ENCODE measurements at regions not wholly inside any gene's neighbourhood (a gene's known extent, or its start where the extent isn't known, plus 50 kb on each side); places are given as distances from the start of the nearest gene placed in this dataset.

DNA sequence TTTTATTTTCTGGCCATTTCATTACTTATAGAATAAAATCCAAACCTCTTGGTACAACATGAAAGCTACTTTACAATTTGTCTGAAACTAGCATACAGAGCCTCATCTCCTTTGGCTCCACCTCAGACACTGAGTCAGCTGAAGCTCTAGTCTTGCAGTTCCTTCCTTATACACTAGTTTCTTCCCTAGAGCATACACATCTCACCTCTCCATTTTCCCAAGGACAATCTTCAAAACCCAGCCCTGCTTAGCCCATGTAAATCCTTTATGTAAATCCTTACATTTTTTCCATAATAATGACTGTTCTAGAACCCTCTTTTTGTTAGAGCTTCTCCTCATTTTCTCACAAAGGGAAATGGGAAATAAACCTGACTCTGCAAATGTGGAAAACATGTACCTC, 463.4 kb downstream of the SLC16A7 start:
- Histone ChIP-seq H3K27me3 (no peaks in the 10 kb centered on the region), H3K79me2 (no peaks in the 10 kb centered on the region), H2AFZ (no peak overlapping the region), H4K20me1 (ENCODE audit: insufficient read depth, poor library complexity, severe bottlenecking) (no peaks in the 10 kb centered on the region), H3K4me3 (no peak overlapping the region), H3K27ac (no peak overlapping the region), H3K4me2 (no peak overlapping the region), H3K9me2 (replicated peaks; ENCODE audit: insufficient read depth) (no peaks in the 10 kb centered on the region), H3K9me3 (ENCODE audit: low read depth) (no peaks in the 10 kb centered on the region), H3K36me3 (replicated peaks; ENCODE audit: insufficient read depth, low read depth) (no peaks in the 10 kb centered on the region), H3K4me1 (ENCODE audit: insufficient read depth) (no peaks in the 10 kb centered on the region)
- TF ChIP-seq, protein P1, sequence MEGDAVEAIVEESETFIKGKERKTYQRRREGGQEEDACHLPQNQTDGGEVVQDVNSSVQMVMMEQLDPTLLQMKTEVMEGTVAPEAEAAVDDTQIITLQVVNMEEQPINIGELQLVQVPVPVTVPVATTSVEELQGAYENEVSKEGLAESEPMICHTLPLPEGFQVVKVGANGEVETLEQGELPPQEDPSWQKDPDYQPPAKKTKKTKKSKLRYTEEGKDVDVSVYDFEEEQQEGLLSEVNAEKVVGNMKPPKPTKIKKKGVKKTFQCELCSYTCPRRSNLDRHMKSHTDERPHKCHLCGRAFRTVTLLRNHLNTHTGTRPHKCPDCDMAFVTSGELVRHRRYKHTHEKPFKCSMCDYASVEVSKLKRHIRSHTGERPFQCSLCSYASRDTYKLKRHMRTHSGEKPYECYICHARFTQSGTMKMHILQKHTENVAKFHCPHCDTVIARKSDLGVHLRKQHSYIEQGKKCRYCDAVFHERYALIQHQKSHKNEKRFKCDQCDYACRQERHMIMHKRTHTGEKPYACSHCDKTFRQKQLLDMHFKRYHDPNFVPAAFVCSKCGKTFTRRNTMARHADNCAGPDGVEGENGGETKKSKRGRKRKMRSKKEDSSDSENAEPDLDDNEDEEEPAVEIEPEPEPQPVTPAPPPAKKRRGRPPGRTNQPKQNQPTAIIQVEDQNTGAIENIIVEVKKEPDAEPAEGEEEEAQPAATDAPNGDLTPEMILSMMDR (IDR thresholded peaks at IDR 0.05; ENCODE audit: poor library complexity) = no peak
- TF ChIP-seq EZH2phosphoT487 (IDR thresholded peaks at IDR 0.05; ENCODE audit: low read depth, severe bottlenecking, unreplicated experiment) (no peak), EZH2 (IDR thresholded peaks at IDR 0.05; ENCODE audit: borderline replicate concordance) (no peak)
- DNase-seq (ENCODE audit: low spot score) = no peak

DNA sequence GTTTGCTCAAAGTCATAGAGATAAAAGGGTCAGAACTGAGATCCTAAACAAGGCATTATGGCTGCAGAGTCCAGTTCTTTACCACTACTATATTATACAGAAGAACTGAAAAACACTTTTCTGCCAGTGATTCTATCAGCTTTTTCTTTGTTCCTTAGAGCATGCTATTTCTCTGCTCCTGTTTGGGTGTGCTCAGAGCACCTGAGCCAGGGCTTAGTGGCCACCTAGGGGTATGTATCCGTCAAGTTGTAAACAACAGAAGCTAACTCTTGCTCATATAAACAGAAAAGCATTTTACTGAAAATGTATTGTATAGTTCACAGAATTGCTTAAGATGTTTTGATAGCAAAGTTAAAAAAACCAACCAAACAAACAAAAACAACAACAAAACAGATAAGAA, 470.8 kb downstream of the SLC16A7 start:
- Histone ChIP-seq H3K9me3 (ENCODE audit: low read depth) (no peaks in the 10 kb centered on the region), H3K36me3 (replicated peaks; ENCODE audit: insufficient read depth, low read depth) (no peaks in the 10 kb centered on the region), H3K4me2 (no peak overlapping the region), H4K20me1 (ENCODE audit: insufficient read depth, poor library complexity, severe bottlenecking) (no peaks in the 10 kb centered on the region), H2AFZ (no peak overlapping the region), H3K79me2 (no peaks in the 10 kb centered on the region), H3K4me3 (no peak overlapping the region), H3K9me2 (replicated peaks; ENCODE audit: insufficient read depth) (no peaks in the 10 kb centered on the region), H3K27ac (no peak overlapping the region), H3K27me3 (no peaks in the 10 kb centered on the region), H3K4me1 (ENCODE audit: insufficient read depth) (no peaks in the 10 kb centered on the region)
- WGBS (ENCODE audit: low lambda C conversion rate, missing lambda C conversion rate) = 65% methylated on average over 1 of the region's 1 CpG
- no peak for DNase-seq (ENCODE audit: low spot score)
- TF ChIP-seq EZH2 (IDR thresholded peaks at IDR 0.05; ENCODE audit: borderline replicate concordance) (no peak), EZH2phosphoT487 (IDR thresholded peaks at IDR 0.05; ENCODE audit: low read depth, severe bottlenecking, unreplicated experiment) (no peak)
- TF ChIP-seq, protein P1 (IDR thresholded peaks at IDR 0.05; ENCODE audit: poor library complexity) = no peak

GRCh38 chr12:60070552-60070951, 474.7 kb downstream of the SLC16A7 start:
- Histone ChIP-seq H3K36me3 (replicated peaks; ENCODE audit: insufficient read depth, low read depth) (no peaks in the 10 kb centered on the region), H4K20me1 (ENCODE audit: insufficient read depth, poor library complexity, severe bottlenecking) (no peaks in the 10 kb centered on the region), H3K4me2 (no peak overlapping the region), H3K4me3 (no peak overlapping the region), H3K4me1 (ENCODE audit: insufficient read depth) (no peaks in the 10 kb centered on the region), H3K27me3 (no peaks in the 10 kb centered on the region), H2AFZ (no peak overlapping the region), H3K79me2 (no peaks in the 10 kb centered on the region), H3K27ac (no peak overlapping the region), H3K9me3 (ENCODE audit: low read depth) (no peaks in the 10 kb centered on the region), H3K9me2 (replicated peaks; ENCODE audit: insufficient read depth) (no peaks in the 10 kb centered on the region)
- no peak for DNase-seq (ENCODE audit: low spot score)
- WGBS (ENCODE audit: low lambda C conversion rate, missing lambda C conversion rate) = 83% methylated on average over 1 of the region's 1 CpG
- TF ChIP-seq, protein P1 (IDR thresholded peaks at IDR 0.05; ENCODE audit: poor library complexity) = no peak
- no peak for TF ChIP-seq EZH2 (IDR thresholded peaks at IDR 0.05; ENCODE audit: borderline replicate concordance)
- TF ChIP-seq EZH2phosphoT487 (IDR thresholded peaks at IDR 0.05; ENCODE audit: low read depth, severe bottlenecking, unreplicated experiment) = no peak

- no peaks in the 10 kb centered on the region for H3K36me3 ChIP-seq (replicated peaks; ENCODE audit: insufficient read depth, low read depth)
- H3K4me3 ChIP-seq = no peak overlapping the region
- no peaks in the 10 kb centered on the region for H3K4me1 ChIP-seq (ENCODE audit: insufficient read depth)
- TF ChIP-seq, protein P1 (IDR thresholded peaks at IDR 0.05; ENCODE audit: poor library complexity) = no peak
- TF ChIP-seq EZH2phosphoT487 (IDR thresholded peaks at IDR 0.05; ENCODE audit: low read depth, severe bottlenecking, unreplicated experiment) (no peak), EZH2 (IDR thresholded peaks at IDR 0.05; ENCODE audit: borderline replicate concordance) (no peak)
- no peaks in the 10 kb centered on the region for H3K9me2 ChIP-seq (replicated peaks; ENCODE audit: insufficient read depth)
- WGBS (ENCODE audit: low lambda C conversion rate, missing lambda C conversion rate) = 76% methylated on average over 2 of the region's 2 CpGs
- H3K27me3 ChIP-seq = no peaks in the 10 kb centered on the region
- H3K27ac ChIP-seq = no peak overlapping the region
- H2AFZ ChIP-seq = no peak overlapping the region
- DNase-seq (ENCODE audit: low spot score) = no peak
- H3K79me2 ChIP-seq = no peaks in the 10 kb centered on the region
- no peaks in the 10 kb centered on the region for H4K20me1 ChIP-seq (ENCODE audit: insufficient read depth, poor library complexity, severe bottlenecking)
- H3K9me3 ChIP-seq (ENCODE audit: low read depth) = no peaks in the 10 kb centered on the region
- no peak overlapping the region for H3K4me2 ChIP-seq
These were observed 475.9 kb downstream of the SLC16A7 start for GRCh38 chr12:60071759-60072191.

Data from hepatocyte (in vitro differentiated cells).